ENCODE measurements at regions not wholly inside any gene's neighbourhood (a gene's known extent, or its start where the extent isn't known, plus 50 kb on each side); places are given as distances from the start of the nearest gene placed in this dataset.

GRCh38 chr6:19157486-19157885, 679.7 kb upstream of the ID4 start:
- TF ChIP-seq CTCF (IDR thresholded peaks at IDR 0.05; ENCODE audit: insufficient read depth, low read length, poor library complexity, severe bottlenecking) (no peak), EZH2phosphoT487 (conservative IDR thresholded peaks at IDR 0.05; ENCODE audit: low read length) (no peak)
